ENCODE measurements at regions not wholly inside any gene's neighbourhood (a gene's known extent, or its start where the extent isn't known, plus 50 kb on each side); places are given as distances from the start of the nearest gene placed in this dataset.

- Mint-ChIP-seq H3K9me3 (peaks cover 7% of the 10 kb centered on the region), H3K27ac (no peak overlapping the region), H3K36me3 (ENCODE audit: low read depth) (no peaks in the 10 kb centered on the region), H3K27me3 (no peaks in the 10 kb centered on the region), H3K4me1 (no peaks in the 10 kb centered on the region), H3K4me3 (no peak overlapping the region)
- ATAC-seq (replicated peaks) = no peak
These were observed 1141.8 kb downstream of the SLITRK1 start for GRCh38 chr13:82740442-82740841.

- no peaks in the 10 kb centered on the region for H3K4me1 Mint-ChIP-seq
- H3K27me3 Mint-ChIP-seq = no peaks in the 10 kb centered on the region
- no peak overlapping the region for H3K27ac Mint-ChIP-seq
- no peak for ATAC-seq (replicated peaks)
- no peak overlapping the region for H3K4me3 Mint-ChIP-seq
- H3K9me3 Mint-ChIP-seq = peaks cover 7% of the 10 kb centered on the region
- H3K36me3 Mint-ChIP-seq (ENCODE audit: low read depth) = no peaks in the 10 kb centered on the region
These were observed 1142.4 kb downstream of the SLITRK1 start for GRCh38 chr13:82739881-82740280.

- peaks cover 4% of the 10 kb centered on the region for H3K9me3 Mint-ChIP-seq
- no peak for ATAC-seq (replicated peaks)
- no peaks in the 10 kb centered on the region for H3K4me1 Mint-ChIP-seq
- no peak overlapping the region for H3K4me3 Mint-ChIP-seq
- no peaks in the 10 kb centered on the region for H3K36me3 Mint-ChIP-seq (ENCODE audit: low read depth)
- no peaks in the 10 kb centered on the region for H3K27me3 Mint-ChIP-seq
- no peak overlapping the region for H3K27ac Mint-ChIP-seq
These were observed 1152.9 kb downstream of the SLITRK1 start for GRCh38 chr13:82729401-82729800.

- no peak overlapping the region for H3K27ac Mint-ChIP-seq
- H3K36me3 Mint-ChIP-seq (ENCODE audit: low read depth) = no peaks in the 10 kb centered on the region
- H3K27me3 Mint-ChIP-seq = no peaks in the 10 kb centered on the region
- no peak for ATAC-seq (replicated peaks)
- H3K4me1 Mint-ChIP-seq = no peaks in the 10 kb centered on the region
- no peak overlapping the region for H3K4me3 Mint-ChIP-seq
- no peaks in the 10 kb centered on the region for H3K9me3 Mint-ChIP-seq
These were observed 1161.3 kb downstream of the SLITRK1 start for GRCh38 chr13:82720986-82721385.

- Mint-ChIP-seq H3K27ac (no peak overlapping the region), H3K4me1 (no peaks in the 10 kb centered on the region), H3K36me3 (ENCODE audit: low read depth) (no peaks in the 10 kb centered on the region), H3K27me3 (no peaks in the 10 kb centered on the region), H3K4me3 (no peak overlapping the region), H3K9me3 (no peaks in the 10 kb centered on the region)
- no peak for ATAC-seq (replicated peaks)
These were observed 1162.3 kb downstream of the SLITRK1 start for GRCh38 chr13:82719987-82720386.

GRCh38 chr13:82717249-82717648, 1165.0 kb downstream of the SLITRK1 start:
- H3K27me3 Mint-ChIP-seq = no peaks in the 10 kb centered on the region
- no peaks in the 10 kb centered on the region for H3K4me1 Mint-ChIP-seq
- no peak for ATAC-seq (replicated peaks)
- H3K9me3 Mint-ChIP-seq = no peaks in the 10 kb centered on the region
- H3K4me3 Mint-ChIP-seq = no peak overlapping the region
- no peak overlapping the region for H3K27ac Mint-ChIP-seq
- H3K36me3 Mint-ChIP-seq (ENCODE audit: low read depth) = no peaks in the 10 kb centered on the region

- Mint-ChIP-seq H3K36me3 (ENCODE audit: low read depth) (no peaks in the 10 kb centered on the region), H3K27ac (no peak overlapping the region), H3K4me1 (no peaks in the 10 kb centered on the region), H3K9me3 (no peaks in the 10 kb centered on the region), H3K4me3 (no peak overlapping the region), H3K27me3 (no peaks in the 10 kb centered on the region)
- no peak for ATAC-seq (replicated peaks)
These were observed 1168.4 kb downstream of the SLITRK1 start for GRCh38 chr13:82713687-82714405.

GRCh38 chr13:82702513-82702912, 1179.8 kb downstream of the SLITRK1 start:
- ATAC-seq (replicated peaks) = no peak
- H3K27me3 Mint-ChIP-seq = peaks cover 4% of the 10 kb centered on the region
- H3K27ac Mint-ChIP-seq = no peak overlapping the region
- H3K4me3 Mint-ChIP-seq = no peak overlapping the region
- no peaks in the 10 kb centered on the region for H3K4me1 Mint-ChIP-seq
- no peaks in the 10 kb centered on the region for H3K36me3 Mint-ChIP-seq (ENCODE audit: low read depth)
- H3K9me3 Mint-ChIP-seq = no peaks in the 10 kb centered on the region

- Mint-ChIP-seq H3K4me1 (no peaks in the 10 kb centered on the region), H3K36me3 (ENCODE audit: low read depth) (no peaks in the 10 kb centered on the region), H3K27me3 (peaks cover 4% of the 10 kb centered on the region), H3K27ac (no peak overlapping the region), H3K4me3 (no peak overlapping the region), H3K9me3 (no peaks in the 10 kb centered on the region)
- ATAC-seq (replicated peaks) = no peak
These were observed 1181.3 kb downstream of the SLITRK1 start for GRCh38 chr13:82701020-82701419.

GRCh38 chr13:82698941-82699340, 1183.3 kb downstream of the SLITRK1 start:
- H3K4me1 Mint-ChIP-seq = no peaks in the 10 kb centered on the region
- H3K27ac Mint-ChIP-seq = no peak overlapping the region
- H3K27me3 Mint-ChIP-seq = no peaks in the 10 kb centered on the region
- ATAC-seq (replicated peaks) = no peak
- no peaks in the 10 kb centered on the region for H3K9me3 Mint-ChIP-seq
- no peak overlapping the region for H3K4me3 Mint-ChIP-seq
- no peaks in the 10 kb centered on the region for H3K36me3 Mint-ChIP-seq (ENCODE audit: low read depth)

- Mint-ChIP-seq H3K36me3 (ENCODE audit: low read depth) (no peaks in the 10 kb centered on the region), H3K4me1 (no peaks in the 10 kb centered on the region), H3K27me3 (no peaks in the 10 kb centered on the region), H3K4me3 (no peak overlapping the region), H3K27ac (no peak overlapping the region), H3K9me3 (no peaks in the 10 kb centered on the region)
- ATAC-seq (replicated peaks) = no peak
These were observed 1183.9 kb downstream of the SLITRK1 start for GRCh38 chr13:82698383-82698782.

- Mint-ChIP-seq H3K4me1 (peaks cover 9% of the 10 kb centered on the region), H3K27ac (no peak overlapping the region), H3K9me3 (no peaks in the 10 kb centered on the region), H3K4me3 (no peak overlapping the region), H3K36me3 (ENCODE audit: low read depth) (no peaks in the 10 kb centered on the region), H3K27me3 (no peaks in the 10 kb centered on the region)
- no peak for ATAC-seq (replicated peaks)
These were observed 1188.7 kb downstream of the SLITRK1 start for GRCh38 chr13:82693607-82694006.

- Mint-ChIP-seq H3K27ac (peak overlapping the region; percentile 40), H3K27me3 (no peaks in the 10 kb centered on the region), H3K4me1 (peaks cover 17% of the 10 kb centered on the region), H3K36me3 (ENCODE audit: low read depth) (no peaks in the 10 kb centered on the region), H3K4me3 (peak overlapping the region; percentile 62), H3K9me3 (no peaks in the 10 kb centered on the region)
- peak; percentile 76 for ATAC-seq (replicated peaks)
These were observed 1193.8 kb downstream of the SLITRK1 start for GRCh38 chr13:82688400-82688994.

GRCh38 chr13:82687884-82688283, 1194.4 kb downstream of the SLITRK1 start:
- no peak for ATAC-seq (replicated peaks)
- Mint-ChIP-seq H3K27me3 (no peaks in the 10 kb centered on the region), H3K27ac (peak overlapping the region; percentile 40), H3K36me3 (ENCODE audit: low read depth) (no peaks in the 10 kb centered on the region), H3K9me3 (no peaks in the 10 kb centered on the region), H3K4me3 (peak overlapping the region; percentile 62), H3K4me1 (peaks cover 17% of the 10 kb centered on the region)

- Mint-ChIP-seq H3K9me3 (no peaks in the 10 kb centered on the region), H3K36me3 (ENCODE audit: low read depth) (no peaks in the 10 kb centered on the region), H3K4me3 (no peak overlapping the region), H3K4me1 (no peaks in the 10 kb centered on the region), H3K27me3 (no peaks in the 10 kb centered on the region), H3K27ac (no peak overlapping the region)
- no peak for ATAC-seq (replicated peaks)
These were observed 1200.7 kb downstream of the SLITRK1 start for GRCh38 chr13:82681535-82681934.

Measured in activated T-helper 17 cell treated with anti-CD3 and anti-CD28 coated beads, Interleukin-2, amount 50 U/mL, for 72 hours (primary cell).